HUES48 (cell line): ENCODE measurements at regions not wholly inside any gene's neighbourhood (a gene's known extent, or its start where the extent isn't known, plus 50 kb on each side); places are given as distances from the start of the nearest gene placed in this dataset.

Experiments used
- H3K27ac ChIP-seq: one replicate; pipeline ENCODE4 v1.7.0; 2013; ENCODE audit warnings: low read depth, low read length, inconsistent platforms
- H3K27me3 ChIP-seq: 2 replicates; pipeline ENCODE4 v1.6.1; 2013; ENCODE audit warnings: mild to moderate bottlenecking, low read length; ENCODE audit not compliant: control insufficient read depth, insufficient read depth
- H3K36me3 ChIP-seq: 2 replicates; pipeline ENCODE4 v1.6.1; 2013; ENCODE audit warnings: low read length; ENCODE audit not compliant: control insufficient read depth, insufficient read depth
- H3K4me1 ChIP-seq: 2 replicates; pipeline ENCODE4 v1.6.1; 2013; ENCODE audit warnings: mild to moderate bottlenecking, low read length; ENCODE audit not compliant: control insufficient read depth, insufficient read depth
- H3K4me3 ChIP-seq: 2 replicates; pipeline ENCODE4 v1.5.1; 2013; ENCODE audit warnings: mild to moderate bottlenecking, low read depth, low read length
- H3K9ac ChIP-seq: 2 replicates; pipeline ENCODE4 v1.6.1; 2013; ENCODE audit warnings: mild to moderate bottlenecking, low read depth, low read length, moderate library complexity
- H3K9me3 ChIP-seq: 2 replicates; pipeline ENCODE4 v1.6.1; 2013; ENCODE audit warnings: low read length; ENCODE audit not compliant: control insufficient read depth, insufficient read depth

DNA sequence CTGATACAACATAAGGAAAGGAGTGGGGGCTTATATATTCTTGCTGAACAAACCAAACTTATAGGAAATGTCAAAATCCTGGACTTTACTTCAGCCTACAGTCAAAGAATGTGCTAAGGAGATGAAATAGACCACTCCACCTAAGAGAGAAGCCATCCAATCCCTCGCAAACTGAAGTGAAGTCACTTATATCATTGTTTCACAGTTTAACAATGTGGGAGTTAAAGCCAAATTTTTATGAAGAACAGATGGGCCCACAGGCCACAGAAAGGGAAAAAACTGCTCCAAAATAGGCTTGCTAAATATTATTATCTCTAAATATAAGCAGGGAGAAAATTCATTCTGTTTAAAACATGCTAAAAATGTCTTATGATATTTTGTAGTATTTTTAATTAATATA is 233.3 kb downstream of the GAS1 start:
- Histone ChIP-seq H3K4me3 (no peak overlapping the region), H3K27ac (no peak overlapping the region), H3K36me3 (no peaks in the 10 kb centered on the region), H3K9ac (no peak overlapping the region), H3K4me1 (no peaks in the 10 kb centered on the region), H3K9me3 (no peaks in the 10 kb centered on the region), H3K27me3 (no peaks in the 10 kb centered on the region)

- Histone ChIP-seq H3K4me1 (no peaks in the 10 kb centered on the region), H3K27me3 (no peaks in the 10 kb centered on the region), H3K27ac (no peak overlapping the region), H3K4me3 (no peak overlapping the region), H3K36me3 (no peaks in the 10 kb centered on the region), H3K9me3 (no peaks in the 10 kb centered on the region), H3K9ac (no peak overlapping the region)
These were observed 233.8 kb downstream of the GAS1 start for GRCh38 chr9:86713470-86713869.

GRCh38 chr9:86708918-86709835 is 238.1 kb downstream of the GAS1 start:
- H3K4me3 ChIP-seq: no peak overlapping the region
- H3K27me3 ChIP-seq: no peaks in the 10 kb centered on the region
- H3K36me3 ChIP-seq: no peaks in the 10 kb centered on the region

DNA sequence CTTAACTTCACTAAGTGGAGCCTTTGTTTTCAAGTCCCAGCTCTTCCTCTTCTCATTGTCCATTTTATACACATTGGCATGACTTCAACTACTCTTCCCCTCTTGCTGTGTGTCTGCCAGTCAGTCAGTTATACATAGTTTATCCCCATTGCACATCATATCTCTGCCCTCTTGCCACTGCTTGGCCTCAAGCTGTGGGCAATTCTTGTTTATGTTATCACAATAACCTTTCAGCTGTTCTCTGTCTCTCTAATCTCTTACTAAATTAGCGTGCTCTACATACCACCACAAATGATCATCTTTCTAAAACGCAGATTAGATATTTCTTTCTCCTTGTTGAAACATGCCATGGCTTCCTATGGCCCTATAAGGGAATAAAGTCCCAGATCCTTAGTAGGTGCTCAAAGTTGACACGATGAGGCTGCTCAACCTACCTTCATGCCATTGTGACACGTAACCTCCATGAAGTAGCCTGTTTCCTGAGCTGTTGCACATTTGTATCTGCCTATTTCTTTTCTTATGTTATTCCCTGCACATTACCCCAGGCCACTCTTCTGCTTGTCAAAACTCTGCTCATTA is 239.3 kb downstream of the GAS1 start:
- no peaks in the 10 kb centered on the region for H3K9me3 ChIP-seq
- H3K4me3 ChIP-seq: no peak overlapping the region
- no peaks in the 10 kb centered on the region for H3K4me1 ChIP-seq
- no peaks in the 10 kb centered on the region for H3K27me3 ChIP-seq
- H3K27ac ChIP-seq: no peak overlapping the region
- H3K36me3 ChIP-seq: no peaks in the 10 kb centered on the region
- no peak overlapping the region for H3K9ac ChIP-seq

More at GRCh38 chr9:86708918-86709835, 238.1 kb downstream of the GAS1 start:
- H3K27ac ChIP-seq: no peak overlapping the region
- H3K4me1 ChIP-seq: no peaks in the 10 kb centered on the region
- H3K9ac ChIP-seq: no peak overlapping the region
- H3K9me3 ChIP-seq: no peaks in the 10 kb centered on the region

DNA sequence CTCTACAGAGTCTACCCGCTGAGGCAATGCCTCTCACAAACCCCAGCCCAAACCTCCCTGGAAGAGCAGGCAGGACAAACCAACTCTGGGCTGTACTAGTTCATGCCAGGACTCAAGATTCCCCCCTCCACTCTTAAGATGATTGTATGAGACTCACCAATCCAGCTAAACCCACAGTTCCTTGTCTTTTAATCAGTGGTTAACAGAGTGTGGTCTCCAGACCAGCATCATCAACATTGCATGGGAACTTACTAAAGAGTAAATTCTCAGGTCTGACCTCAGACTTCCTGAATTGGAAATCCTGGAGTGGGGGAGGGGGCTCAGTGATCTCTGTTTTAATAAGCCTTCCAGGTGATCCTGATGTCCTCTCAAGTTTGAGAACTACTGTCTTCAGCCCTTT is 240.9 kb downstream of the GAS1 start:
- Histone ChIP-seq H3K4me3 (no peak overlapping the region), H3K9ac (no peak overlapping the region), H3K4me1 (no peaks in the 10 kb centered on the region), H3K36me3 (no peaks in the 10 kb centered on the region), H3K27me3 (no peaks in the 10 kb centered on the region), H3K27ac (no peak overlapping the region), H3K9me3 (no peaks in the 10 kb centered on the region)

- no peak overlapping the region for H3K27ac ChIP-seq
- no peaks in the 10 kb centered on the region for H3K27me3 ChIP-seq
- no peak overlapping the region for H3K9ac ChIP-seq
These were observed 241.8 kb downstream of the GAS1 start for GRCh38 chr9:86705490-86705889.

GRCh38 chr9:86703346-86703745 is 244.0 kb downstream of the GAS1 start:
- no peaks in the 10 kb centered on the region for H3K27me3 ChIP-seq

More at GRCh38 chr9:86705490-86705889, 241.8 kb downstream of the GAS1 start:
- no peaks in the 10 kb centered on the region for H3K9me3 ChIP-seq
- no peaks in the 10 kb centered on the region for H3K4me1 ChIP-seq
- H3K36me3 ChIP-seq: no peaks in the 10 kb centered on the region
- H3K4me3 ChIP-seq: no peak overlapping the region

DNA sequence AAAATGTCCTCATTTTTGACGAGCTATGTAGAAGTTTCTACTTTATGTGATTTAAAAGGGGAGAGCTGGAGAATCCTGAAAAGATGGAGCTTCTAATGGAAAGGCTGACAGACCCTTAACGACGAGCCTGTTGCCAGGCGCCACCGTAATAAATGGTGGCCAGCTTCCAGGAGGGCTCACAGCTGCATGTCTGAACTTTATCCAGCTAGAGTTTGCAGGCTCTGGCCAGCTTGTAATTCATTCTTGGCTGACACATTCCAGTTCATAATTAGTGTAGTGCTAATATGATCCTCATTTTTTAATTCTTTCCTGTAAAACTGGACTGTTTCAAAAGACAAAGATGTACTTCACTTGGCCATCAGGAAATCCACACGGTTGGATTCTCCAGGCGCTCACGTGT is 246.7 kb downstream of the GAS1 start:
- Histone ChIP-seq H3K27me3 (no peaks in the 10 kb centered on the region), H3K9ac (no peak overlapping the region), H3K4me1 (no peaks in the 10 kb centered on the region), H3K4me3 (no peak overlapping the region), H3K27ac (no peak overlapping the region), H3K9me3 (no peaks in the 10 kb centered on the region), H3K36me3 (no peaks in the 10 kb centered on the region)

More at GRCh38 chr9:86703346-86703745, 244.0 kb downstream of the GAS1 start:
- no peak overlapping the region for H3K27ac ChIP-seq
- no peaks in the 10 kb centered on the region for H3K4me1 ChIP-seq
- H3K4me3 ChIP-seq: no peak overlapping the region
- H3K9me3 ChIP-seq: no peaks in the 10 kb centered on the region
- H3K9ac ChIP-seq: no peak overlapping the region
- H3K36me3 ChIP-seq: no peaks in the 10 kb centered on the region

GRCh38 chr9:86697999-86698398 is 249.3 kb downstream of the GAS1 start:
- Histone ChIP-seq H3K4me3 (no peak overlapping the region), H3K27me3 (no peaks in the 10 kb centered on the region)

GRCh38 chr9:86697213-86697612 is 250.1 kb downstream of the GAS1 start:
- Histone ChIP-seq H3K4me3 (no peak overlapping the region), H3K36me3 (no peaks in the 10 kb centered on the region), H3K27me3 (no peaks in the 10 kb centered on the region), H3K27ac (no peak overlapping the region), H3K4me1 (no peaks in the 10 kb centered on the region), H3K9ac (no peak overlapping the region), H3K9me3 (no peaks in the 10 kb centered on the region)

More at GRCh38 chr9:86697999-86698398, 249.3 kb downstream of the GAS1 start:
- H3K36me3 ChIP-seq: no peaks in the 10 kb centered on the region
- H3K9ac ChIP-seq: no peak overlapping the region
- no peak overlapping the region for H3K27ac ChIP-seq
- H3K9me3 ChIP-seq: no peaks in the 10 kb centered on the region
- no peaks in the 10 kb centered on the region for H3K4me1 ChIP-seq

DNA sequence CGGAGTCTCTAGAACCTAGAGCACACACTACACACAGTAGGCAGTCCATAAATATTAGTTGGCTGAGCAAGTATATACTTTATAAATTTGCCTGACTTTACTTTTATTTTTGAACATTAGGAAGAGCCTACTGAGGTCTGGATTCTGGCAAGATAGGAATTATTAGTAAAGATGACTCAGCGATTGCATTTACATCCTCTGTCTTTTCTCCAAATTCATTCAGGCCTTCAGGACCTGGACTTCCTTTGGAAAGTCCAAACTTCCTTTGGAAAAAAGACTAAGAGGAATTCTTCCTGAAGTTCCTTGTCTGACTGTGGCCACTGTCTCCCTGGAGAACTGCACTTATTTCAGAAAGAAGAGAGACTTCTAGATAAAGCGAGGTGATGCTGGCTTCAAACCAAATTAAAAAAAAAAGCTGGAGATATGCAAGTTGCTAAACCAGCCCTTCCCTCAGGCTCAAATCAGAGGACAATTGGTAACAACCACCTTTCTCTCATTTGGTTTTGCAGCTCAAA is 251.3 kb downstream of the GAS1 start:
- Histone ChIP-seq H3K27me3 (no peaks in the 10 kb centered on the region), H3K9ac (no peak overlapping the region), H3K36me3 (no peaks in the 10 kb centered on the region), H3K9me3 (no peaks in the 10 kb centered on the region), H3K4me1 (no peaks in the 10 kb centered on the region), H3K27ac (no peak overlapping the region), H3K4me3 (no peak overlapping the region)
